Cerebellar cortex (tissue), 1 donor: ENCODE measurements at regions not wholly inside any gene's neighbourhood (a gene's known extent, or its start where the extent isn't known, plus 50 kb on each side); places are given as distances from the start of the nearest gene placed in this dataset.

Source experiments
- DNase-seq: peaks from one replicate; pipeline ENCODE4 v3.0.0-alpha.2; 2015; ENCODE audit warnings: low spot score

- no peak for DNase-seq
Measured at GRCh38 chr10:28783087-28783486, 105.8 kb downstream of the BAMBI start.

- no peak for DNase-seq
Measured at GRCh38 chr10:28785018-28785417, 107.7 kb downstream of the BAMBI start.

- DNase-seq = no peak
Measured at GRCh38 chr10:28788252-28788651, 110.9 kb downstream of the BAMBI start.

GRCh38 chr10:28788762-28789161 lies 111.4 kb downstream of the BAMBI start:
- DNase-seq = no peak

GRCh38 chr10:28790146-28790545 lies 112.8 kb downstream of the BAMBI start:
- DNase-seq = peak; percentile 42

- no peak for DNase-seq
Measured at GRCh38 chr10:28793482-28793881, 116.2 kb downstream of the BAMBI start.

- no peak for DNase-seq
Measured at GRCh38 chr10:28794986-28795385, 117.7 kb downstream of the BAMBI start.

GRCh38 chr10:28796606-28797512 lies 119.5 kb downstream of the BAMBI start:
- DNase-seq = no peak

GRCh38 chr10:28797904-28798371 lies 120.6 kb downstream of the BAMBI start:
- no peak for DNase-seq

- DNase-seq = no peak
Measured at GRCh38 chr10:28798428-28798955, 121.2 kb downstream of the BAMBI start.

- DNase-seq = no peak
Measured at GRCh38 chr10:28798964-28799363, 121.6 kb downstream of the BAMBI start.

GRCh38 chr10:28800144-28800543 lies 122.8 kb downstream of the BAMBI start:
- no peak for DNase-seq

GRCh38 chr10:28801247-28801646 lies 123.9 kb downstream of the BAMBI start:
- DNase-seq = no peak

- no peak for DNase-seq
Measured at GRCh38 chr10:28801869-28802268, 124.5 kb downstream of the BAMBI start.

GRCh38 chr10:28805390-28805789 lies 128.1 kb downstream of the BAMBI start:
- DNase-seq = no peak

- DNase-seq = no peak
Measured at GRCh38 chr10:28806488-28806941, 129.2 kb downstream of the BAMBI start.

GRCh38 chr10:28806951-28807759 lies 129.8 kb downstream of the BAMBI start:
- DNase-seq = no peak

GRCh38 chr10:28807760-28808613 lies 130.7 kb downstream of the BAMBI start:
- DNase-seq = no peak

GRCh38 chr10:28808693-28809092 lies 131.4 kb downstream of the BAMBI start:
- DNase-seq = no peak

- DNase-seq = no peak
Measured at GRCh38 chr10:28810057-28810870, 132.9 kb downstream of the BAMBI start.
